Natural killer cell (primary cell): ENCODE measurements at regions not wholly inside any gene's neighbourhood (a gene's known extent, or its start where the extent isn't known, plus 50 kb on each side); places are given as distances from the start of the nearest gene placed in this dataset.

Source experiments
- ATAC-seq, 3 donors: fragments of 150-1000 bp in 2 of 3; fragments of 200-7000 bp in 1 of 3; cut with Tn5 transposase; 1 replicate in 1 of 3; 2 replicates in 2 of 3; pipeline ENCODE4 v1.10.0; 2021; ENCODE audit warnings: mild to moderate bottlenecking in 2 of 3, moderate library complexity in 2 of 3
- DNase-seq, 2 donors: peaks; one replicate each; pipeline versions ENCODE4 v3.0.0 to v3.0.0-alpha.2; 2013 to 2021; ENCODE audit warnings: mixed read lengths in 1 of 2
- H3K27ac ChIP-seq: one replicate; pipeline ENCODE4 v1.5.1; 2013; ENCODE audit warnings: mild to moderate bottlenecking, low read length
- H3K27me3 ChIP-seq: one replicate; pipeline ENCODE4 v1.6.1; 2013; ENCODE audit warnings: low read length; ENCODE audit not compliant: control insufficient read depth, insufficient read depth
- H3K36me3 ChIP-seq: one replicate; pipeline ENCODE4 v1.6.1; 2013; ENCODE audit warnings: low read length; ENCODE audit not compliant: control insufficient read depth, insufficient read depth
- H3K4me1 ChIP-seq: one replicate; pipeline ENCODE4 v1.6.1; 2013; ENCODE audit warnings: low read length; ENCODE audit not compliant: control insufficient read depth, insufficient read depth
- H3K4me3 ChIP-seq: one replicate; pipeline ENCODE4 v1.5.1; 2013; ENCODE audit warnings: low read length
- H3K9me3 ChIP-seq: one replicate; pipeline ENCODE4 v1.6.1; 2013; ENCODE audit warnings: low read length; ENCODE audit not compliant: control insufficient read depth, insufficient read depth
- H3K27ac Mint-ChIP-seq, 2 donors: one replicate each; pipeline ENCODE4 v1.8.0; 2022; ENCODE audit warnings: mild to moderate bottlenecking in 2 of 2, mixed read lengths in 2 of 2, moderate library complexity in 1 of 2
- H3K27me3 Mint-ChIP-seq, 2 donors: one replicate each; pipeline ENCODE4 v1.8.0; 2022; ENCODE audit warnings: low read depth in 2 of 2, mixed read lengths in 2 of 2
- H3K36me3 Mint-ChIP-seq: one replicate; pipeline ENCODE4 v1.8.0; 2022; ENCODE audit warnings: mixed read lengths
- H3K4me1 Mint-ChIP-seq, 2 donors: one replicate each; pipeline ENCODE4 v1.8.0; 2022; ENCODE audit warnings: mixed read lengths in 2 of 2
- H3K4me3 Mint-ChIP-seq: one replicate; pipeline ENCODE4 v1.8.0; 2022; ENCODE audit warnings: mild to moderate bottlenecking, moderate library complexity, mixed read lengths
- H3K9me3 Mint-ChIP-seq, 2 donors: one replicate each; pipeline ENCODE4 v1.8.0; 2022; ENCODE audit warnings: mixed read lengths in 2 of 2
- CTCF ChIP-seq: fragments of 200-600 bp; IDR thresholded peaks from one replicate; pipeline ENCODE4 v1.8.0; 2022; ENCODE audit warnings: antibody characterized with exemption
- WGBS: methylation state at CpG from one replicate; pipeline ENCODE4 v1.1.7; 2013; ENCODE audit warnings: missing lambda C conversion rate; ENCODE audit not compliant: insufficient coverage; 5-methylcytosine and 5-hydroxymethylcytosine counted together
- intact Hi-C: fragments of 100-400 bp; cut with micrococcal nuclease; formaldehyde crosslinking; loops from one replicate; pipeline ENCODE4 v1.14.2; 2022

GRCh38 chr9:82467436-82467835 lies 478.9 kb downstream of the SPATA31D1 start:
- 100% methylated on average over 1 of the region's 2 CpGs for WGBS

GRCh38 chr9:82474235-82474634 lies 485.7 kb downstream of the SPATA31D1 start:
- H3K27me3 Mint-ChIP-seq = no peaks in the 10 kb centered on the region
- no peaks in the 10 kb centered on the region for H3K36me3 Mint-ChIP-seq
- no peak overlapping the region for H3K27ac Mint-ChIP-seq
- peaks cover 3% of the 10 kb centered on the region for H3K9me3 ChIP-seq
- DNase-seq (no peak), ATAC-seq (no peak)
- no peak overlapping the region for H3K4me3 Mint-ChIP-seq
- H3K4me1 Mint-ChIP-seq = no peaks in the 10 kb centered on the region
- peaks cover 0 to 7% of the 10 kb centered on the region in 2 donors for H3K9me3 Mint-ChIP-seq
- no peaks in the 10 kb centered on the region for H3K27me3 ChIP-seq
- intact Hi-C loops = no loop called here
- TF ChIP-seq CTCF = no peak
- H3K27ac ChIP-seq = no peak overlapping the region
- H3K4me1 ChIP-seq = no peaks in the 10 kb centered on the region
- H3K4me3 ChIP-seq = no peak overlapping the region
- no peaks in the 10 kb centered on the region for H3K36me3 ChIP-seq

More at GRCh38 chr9:82467436-82467835, 478.9 kb downstream of the SPATA31D1 start:
- H3K27me3 ChIP-seq = no peaks in the 10 kb centered on the region
- no peak overlapping the region for H3K27ac ChIP-seq
- no peaks in the 10 kb centered on the region for H3K27me3 Mint-ChIP-seq
- H3K9me3 Mint-ChIP-seq = peaks cover 3 to 6% of the 10 kb centered on the region in 2 donors
- no peak overlapping the region for H3K27ac Mint-ChIP-seq
- H3K4me1 Mint-ChIP-seq = no peaks in the 10 kb centered on the region
- no peaks in the 10 kb centered on the region for H3K9me3 ChIP-seq
- H3K36me3 ChIP-seq = no peaks in the 10 kb centered on the region
- DNase-seq (no peak), ATAC-seq (no peak)
- no peak overlapping the region for H3K4me3 ChIP-seq
- H3K4me1 ChIP-seq = no peaks in the 10 kb centered on the region
- intact Hi-C loops = no loop called here
- no peaks in the 10 kb centered on the region for H3K36me3 Mint-ChIP-seq
- no peak for TF ChIP-seq CTCF
- no peak overlapping the region for H3K4me3 Mint-ChIP-seq

GRCh38 chr9:82475584-82476301 lies 487.2 kb downstream of the SPATA31D1 start:
- peaks cover 0 to 4% of the 10 kb centered on the region in 2 donors for H3K9me3 Mint-ChIP-seq
- H3K4me3 Mint-ChIP-seq = no peak overlapping the region
- Histone ChIP-seq H3K36me3 (no peaks in the 10 kb centered on the region), H3K27me3 (no peaks in the 10 kb centered on the region), H3K4me3 (no peak overlapping the region), H3K4me1 (no peaks in the 10 kb centered on the region), H3K27ac (no peak overlapping the region), H3K9me3 (peaks cover 3% of the 10 kb centered on the region)
- WGBS = 100% methylated on average over 1 of the region's 4 CpGs
- intact Hi-C loops = no loop called here
- DNase-seq = no peak
- no peaks in the 10 kb centered on the region for H3K27me3 Mint-ChIP-seq
- no peaks in the 10 kb centered on the region for H3K4me1 Mint-ChIP-seq
- no peak overlapping the region for H3K27ac Mint-ChIP-seq
- no peaks in the 10 kb centered on the region for H3K36me3 Mint-ChIP-seq
- no peak for ATAC-seq
- TF ChIP-seq CTCF = no peak

- ATAC-seq = no peak
- no peak for DNase-seq
- Histone ChIP-seq H3K4me1 (no peaks in the 10 kb centered on the region), H3K36me3 (no peaks in the 10 kb centered on the region), H3K4me3 (no peak overlapping the region), H3K9me3 (peaks cover 3% of the 10 kb centered on the region), H3K27me3 (no peaks in the 10 kb centered on the region), H3K27ac (no peak overlapping the region)
- Mint-ChIP-seq H3K4me3 (no peak overlapping the region), H3K27me3 (no peaks in the 10 kb centered on the region), H3K27ac (no peak overlapping the region), H3K4me1 (no peaks in the 10 kb centered on the region), H3K9me3 (peaks cover 5 to 7% of the 10 kb centered on the region in 2 donors), H3K36me3 (no peaks in the 10 kb centered on the region)
- intact Hi-C loops = no loop called here
- no CpG with 5 or more reads among the region's 2 CpGs for WGBS
- no peak for TF ChIP-seq CTCF
Measured at GRCh38 chr9:82480921-82481320, 492.3 kb downstream of the SPATA31D1 start.
